Tibial nerve (tissue), 4 donors: ENCODE measurements at regions not wholly inside any gene's neighbourhood (a gene's known extent, or its start where the extent isn't known, plus 50 kb on each side); places are given as distances from the start of the nearest gene placed in this dataset.

ENCODE experiments used
- CTCF ChIP-seq, 5 experiments: fragments of 200-600 bp in 3 of 5; fragments of 450-650 bp in 2 of 5; sonication (generic) in 3 of 5; IDR thresholded peaks; one replicate each; pipeline ENCODE4 v1.5.1; 2016 to 2019; ENCODE audit warnings: antibody characterized with exemption in 5 of 5, mild to moderate bottlenecking in 3 of 5, moderate library complexity in 2 of 5
- EP300 ChIP-seq, 2 donors: sonication (generic); formaldehyde crosslinking; IDR thresholded peaks; one replicate each; pipeline ENCODE4 v1.6.1; 2017; ENCODE audit warnings: antibody characterized with exemption in 2 of 2, mild to moderate bottlenecking in 1 of 2
- POLR2A ChIP-seq, 2 donors: fragments of 450-650 bp; IDR thresholded peaks; one replicate each; pipeline ENCODE4 v1.6.1; 2017; ENCODE audit warnings: antibody characterized with exemption in 2 of 2, mild to moderate bottlenecking in 2 of 2, moderate library complexity in 2 of 2

DNA sequence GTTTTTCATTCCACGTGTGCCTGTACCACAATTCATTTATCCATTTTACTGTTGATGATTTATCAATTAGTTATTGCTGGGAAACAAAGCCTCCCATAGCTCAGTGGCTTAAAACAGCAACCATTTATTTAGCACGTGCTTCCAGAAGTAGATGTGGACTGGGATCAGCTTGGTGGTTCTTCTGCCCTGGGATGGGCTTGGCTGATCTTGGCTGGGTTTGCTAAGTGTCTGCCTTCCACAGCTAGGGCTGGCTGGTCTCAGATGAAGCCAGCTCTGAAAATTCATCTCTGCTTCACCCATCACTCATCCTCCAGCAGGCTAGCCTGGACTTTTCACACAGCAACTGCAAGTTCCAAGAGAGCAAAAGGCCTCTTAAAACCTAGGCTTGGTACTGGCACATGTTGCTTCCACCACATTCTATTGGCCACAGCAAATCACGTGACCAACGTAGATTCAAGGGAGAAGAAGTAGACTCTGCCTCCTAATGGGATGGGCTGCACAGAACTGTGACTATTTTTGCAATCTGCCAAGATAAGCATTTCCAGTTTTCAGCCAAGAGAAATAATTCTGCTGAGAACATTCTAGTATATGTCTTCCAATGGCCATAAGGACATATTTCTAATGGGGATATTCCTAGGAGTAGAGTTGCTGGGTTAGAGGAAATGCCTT is 124.9 kb downstream of the MN1 start:
- no peak for TF ChIP-seq CTCF (IDR thresholded peaks at IDR 0.05)
- TF ChIP-seq EP300 (IDR thresholded peaks at IDR 0.05), result no peak
- TF ChIP-seq POLR2A (IDR thresholded peaks at IDR 0.05), result no peak
